ENCODE measurements at regions not wholly inside any gene's neighbourhood (a gene's known extent, or its start where the extent isn't known, plus 50 kb on each side); places are given as distances from the start of the nearest gene placed in this dataset.
"Not testable (repeated sequence)": the region's sequence is repeated elsewhere in the genome, so short reads cannot be mapped to it uniquely, and the experiment has no call there.

GRCh38 chr2:58466804-58467203 lies 225.7 kb upstream of the FANCL start:
- Histone ChIP-seq H3K4me3 (ENCODE audit: low read length in 2 of 2) (no peak overlapping the region), H3K4me1 (ENCODE audit: control insufficient read depth, insufficient read depth, low read length) (no peaks in the 10 kb centered on the region), H3K27me3 (ENCODE audit: control insufficient read depth in 1 of 2, insufficient read depth in 2 of 2, low read length in 2 of 2) (no peaks in the 10 kb centered on the region), H3K36me3 (ENCODE audit: control insufficient read depth in 2 of 2, insufficient read depth in 2 of 2, low read length in 2 of 2) (no peaks in the 10 kb centered on the region), H3K9ac (ENCODE audit: low read length in 2 of 2) (no peak overlapping the region), H3K27ac (ENCODE audit: low read length) (no peak overlapping the region), H3K9me3 (ENCODE audit: control insufficient read depth in 2 of 2, low read length in 2 of 2) (no peaks in the 10 kb centered on the region)

DNA sequence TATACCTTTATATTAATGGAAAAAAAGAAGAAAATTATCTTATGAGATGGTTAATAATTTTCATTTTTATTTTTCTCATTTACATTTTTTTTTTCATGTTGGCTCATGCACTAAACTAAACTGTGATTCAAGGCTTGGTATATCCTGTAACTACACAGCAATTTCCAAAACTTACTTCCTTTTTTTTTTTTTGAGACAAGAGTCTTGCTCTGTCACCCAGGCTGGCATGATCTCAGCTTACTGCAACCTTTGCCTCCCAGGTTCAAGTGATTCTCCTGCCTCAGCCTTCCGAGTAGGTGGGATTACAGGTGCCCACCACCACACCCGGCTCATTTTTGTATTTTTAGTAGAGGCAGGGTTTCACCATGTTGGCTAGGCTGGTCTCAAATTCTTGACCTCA lies 224.9 kb upstream of the FANCL start:
- H3K36me3 ChIP-seq (ENCODE audit: control insufficient read depth in 2 of 2, insufficient read depth in 2 of 2, low read length in 2 of 2); H3K9me3 ChIP-seq (ENCODE audit: control insufficient read depth in 2 of 2, low read length in 2 of 2); H3K27ac ChIP-seq (ENCODE audit: low read length); H3K4me3 ChIP-seq (ENCODE audit: low read length in 2 of 2); H3K27me3 ChIP-seq (ENCODE audit: control insufficient read depth in 1 of 2, insufficient read depth in 2 of 2, low read length in 2 of 2); H3K9ac ChIP-seq (ENCODE audit: low read length in 2 of 2); H3K4me1 ChIP-seq (ENCODE audit: control insufficient read depth, insufficient read depth, low read length): not testable (repeated sequence)

GRCh38 chr2:58460670-58461069 lies 219.5 kb upstream of the FANCL start:
- Histone ChIP-seq H3K4me1 (ENCODE audit: control insufficient read depth, insufficient read depth, low read length) (no peaks in the 10 kb centered on the region), H3K9me3 (ENCODE audit: control insufficient read depth in 2 of 2, low read length in 2 of 2) (no peaks in the 10 kb centered on the region), H3K27me3 (ENCODE audit: control insufficient read depth in 1 of 2, insufficient read depth in 2 of 2, low read length in 2 of 2) (no peaks in the 10 kb centered on the region), H3K36me3 (ENCODE audit: control insufficient read depth in 2 of 2, insufficient read depth in 2 of 2, low read length in 2 of 2) (no peaks in the 10 kb centered on the region), H3K4me3 (ENCODE audit: low read length in 2 of 2) (no peak overlapping the region), H3K27ac (ENCODE audit: low read length) (no peak overlapping the region), H3K9ac (ENCODE audit: low read length in 2 of 2) (no peak overlapping the region)

DNA sequence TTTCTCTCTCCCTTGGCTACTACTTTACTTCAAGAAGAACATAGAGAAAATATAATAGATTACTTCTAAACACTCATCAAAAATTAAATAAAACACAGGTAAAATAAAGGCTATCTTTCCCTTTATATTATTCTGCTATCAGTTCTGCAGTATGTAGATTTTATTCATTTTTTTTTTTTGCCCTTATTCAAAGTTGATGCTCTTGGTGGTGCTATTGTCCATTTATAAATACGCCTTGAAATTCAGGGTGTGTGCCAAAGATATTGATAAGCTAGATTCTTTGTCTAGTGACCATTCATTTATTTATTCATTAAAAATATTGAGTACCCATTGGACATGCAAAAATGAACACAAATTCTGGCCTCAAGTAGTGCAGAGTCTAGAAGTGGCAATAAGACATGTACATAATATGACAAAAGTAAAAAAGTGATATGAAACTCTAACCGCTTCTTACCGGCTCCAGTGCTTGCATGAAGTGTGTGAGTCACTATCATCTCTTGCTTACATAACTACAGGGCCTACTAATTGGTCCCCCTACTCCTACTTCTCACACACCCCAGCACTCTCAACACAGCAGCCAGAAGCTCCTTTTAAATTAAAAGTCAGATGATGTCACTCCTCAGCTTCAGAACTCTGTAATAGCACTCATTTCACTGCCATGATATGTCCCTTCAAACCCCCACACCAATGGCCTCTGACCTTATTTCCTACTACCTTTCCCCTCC lies 208.3 kb upstream of the FANCL start:
- Histone ChIP-seq H3K27me3 (ENCODE audit: control insufficient read depth in 1 of 2, insufficient read depth in 2 of 2, low read length in 2 of 2) (no peaks in the 10 kb centered on the region), H3K36me3 (ENCODE audit: control insufficient read depth in 2 of 2, insufficient read depth in 2 of 2, low read length in 2 of 2) (no peaks in the 10 kb centered on the region), H3K9ac (ENCODE audit: low read length in 2 of 2) (no peak overlapping the region), H3K4me1 (ENCODE audit: control insufficient read depth, insufficient read depth, low read length) (no peaks in the 10 kb centered on the region), H3K27ac (ENCODE audit: low read length) (no peak overlapping the region), H3K4me3 (ENCODE audit: low read length in 2 of 2) (no peak overlapping the region), H3K9me3 (ENCODE audit: control insufficient read depth in 2 of 2, low read length in 2 of 2) (no peaks in the 10 kb centered on the region)

GRCh38 chr2:58448845-58449244 lies 207.7 kb upstream of the FANCL start:
- Histone ChIP-seq H3K9ac (ENCODE audit: low read length in 2 of 2) (no peak overlapping the region), H3K9me3 (ENCODE audit: control insufficient read depth in 2 of 2, low read length in 2 of 2) (no peaks in the 10 kb centered on the region), H3K4me3 (ENCODE audit: low read length in 2 of 2) (no peak overlapping the region), H3K36me3 (ENCODE audit: control insufficient read depth in 2 of 2, insufficient read depth in 2 of 2, low read length in 2 of 2) (no peaks in the 10 kb centered on the region), H3K27ac (ENCODE audit: low read length) (no peak overlapping the region), H3K4me1 (ENCODE audit: control insufficient read depth, insufficient read depth, low read length) (no peaks in the 10 kb centered on the region), H3K27me3 (ENCODE audit: control insufficient read depth in 1 of 2, insufficient read depth in 2 of 2, low read length in 2 of 2) (no peaks in the 10 kb centered on the region)

GRCh38 chr2:58448065-58448507 lies 207.0 kb upstream of the FANCL start:
- Histone ChIP-seq H3K4me3 (ENCODE audit: low read length in 2 of 2) (no peak overlapping the region), H3K27ac (ENCODE audit: low read length) (no peak overlapping the region), H3K9ac (ENCODE audit: low read length in 2 of 2) (no peak overlapping the region), H3K27me3 (ENCODE audit: control insufficient read depth in 1 of 2, insufficient read depth in 2 of 2, low read length in 2 of 2) (no peaks in the 10 kb centered on the region), H3K36me3 (ENCODE audit: control insufficient read depth in 2 of 2, insufficient read depth in 2 of 2, low read length in 2 of 2) (no peaks in the 10 kb centered on the region), H3K9me3 (ENCODE audit: control insufficient read depth in 2 of 2, low read length in 2 of 2) (no peaks in the 10 kb centered on the region), H3K4me1 (ENCODE audit: control insufficient read depth, insufficient read depth, low read length) (no peaks in the 10 kb centered on the region)

GRCh38 chr2:58447586-58447985 lies 206.5 kb upstream of the FANCL start:
- no peaks in the 10 kb centered on the region for H3K27me3 ChIP-seq (ENCODE audit: control insufficient read depth in 1 of 2, insufficient read depth in 2 of 2, low read length in 2 of 2)
- H3K36me3 ChIP-seq (ENCODE audit: control insufficient read depth in 2 of 2, insufficient read depth in 2 of 2, low read length in 2 of 2) = no peaks in the 10 kb centered on the region
- no peaks in the 10 kb centered on the region for H3K9me3 ChIP-seq (ENCODE audit: control insufficient read depth in 2 of 2, low read length in 2 of 2)
- no peak overlapping the region for H3K27ac ChIP-seq (ENCODE audit: low read length)
- no peak overlapping the region for H3K9ac ChIP-seq (ENCODE audit: low read length in 2 of 2)
- no peak overlapping the region for H3K4me3 ChIP-seq (ENCODE audit: low read length in 2 of 2)
- H3K4me1 ChIP-seq (ENCODE audit: control insufficient read depth, insufficient read depth, low read length) = no peaks in the 10 kb centered on the region

GRCh38 chr2:58441643-58442042 lies 200.5 kb upstream of the FANCL start:
- H3K4me3 ChIP-seq (ENCODE audit: low read length in 2 of 2) = no peak overlapping the region
- no peak overlapping the region for H3K9ac ChIP-seq (ENCODE audit: low read length in 2 of 2)
- H3K27ac ChIP-seq (ENCODE audit: low read length) = no peak overlapping the region
- H3K4me1 ChIP-seq (ENCODE audit: control insufficient read depth, insufficient read depth, low read length) = no peaks in the 10 kb centered on the region
- H3K36me3 ChIP-seq (ENCODE audit: control insufficient read depth in 2 of 2, insufficient read depth in 2 of 2, low read length in 2 of 2) = no peaks in the 10 kb centered on the region
- H3K27me3 ChIP-seq (ENCODE audit: control insufficient read depth in 1 of 2, insufficient read depth in 2 of 2, low read length in 2 of 2) = no peaks in the 10 kb centered on the region
- H3K9me3 ChIP-seq (ENCODE audit: control insufficient read depth in 2 of 2, low read length in 2 of 2) = no peaks in the 10 kb centered on the region

- no peaks in the 10 kb centered on the region for H3K36me3 ChIP-seq (ENCODE audit: control insufficient read depth in 2 of 2, insufficient read depth in 2 of 2, low read length in 2 of 2)
- no peak overlapping the region for H3K4me3 ChIP-seq (ENCODE audit: low read length in 2 of 2)
- no peaks in the 10 kb centered on the region for H3K4me1 ChIP-seq (ENCODE audit: control insufficient read depth, insufficient read depth, low read length)
- no peaks in the 10 kb centered on the region for H3K27me3 ChIP-seq (ENCODE audit: control insufficient read depth in 1 of 2, insufficient read depth in 2 of 2, low read length in 2 of 2)
- H3K9ac ChIP-seq (ENCODE audit: low read length in 2 of 2) = no peak overlapping the region
- no peak overlapping the region for H3K27ac ChIP-seq (ENCODE audit: low read length)
- no peaks in the 10 kb centered on the region for H3K9me3 ChIP-seq (ENCODE audit: control insufficient read depth in 2 of 2, low read length in 2 of 2)
These were observed 195.7 kb upstream of the FANCL start for GRCh38 chr2:58436872-58437271.

DNA sequence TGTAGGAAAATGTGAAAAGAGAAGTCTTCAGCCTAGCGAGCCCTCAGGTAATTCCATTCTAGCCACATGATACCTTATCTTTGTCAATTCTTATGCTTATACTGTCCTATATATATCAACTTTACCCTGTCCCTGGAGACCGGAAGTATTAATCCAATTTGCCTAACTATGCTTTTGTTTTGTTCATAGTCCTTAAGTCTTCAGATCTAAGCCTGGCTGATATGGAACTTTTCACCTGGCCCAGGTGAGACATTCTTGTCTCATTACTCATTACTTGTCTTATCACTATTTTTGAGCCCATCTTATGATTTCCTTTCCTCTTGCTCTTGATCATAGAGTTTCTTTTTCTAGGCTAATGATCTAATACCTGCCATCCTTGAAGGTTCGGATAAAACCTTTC lies 194.1 kb upstream of the FANCL start:
- no peak overlapping the region for H3K27ac ChIP-seq (ENCODE audit: low read length)
- no peaks in the 10 kb centered on the region for H3K36me3 ChIP-seq (ENCODE audit: control insufficient read depth in 2 of 2, insufficient read depth in 2 of 2, low read length in 2 of 2)
- H3K4me1 ChIP-seq (ENCODE audit: control insufficient read depth, insufficient read depth, low read length) = no peaks in the 10 kb centered on the region
- no peak overlapping the region for H3K4me3 ChIP-seq (ENCODE audit: low read length in 2 of 2)
- H3K27me3 ChIP-seq (ENCODE audit: control insufficient read depth in 1 of 2, insufficient read depth in 2 of 2, low read length in 2 of 2) = no peaks in the 10 kb centered on the region
- H3K9ac ChIP-seq (ENCODE audit: low read length in 2 of 2) = no peak overlapping the region
- no peaks in the 10 kb centered on the region for H3K9me3 ChIP-seq (ENCODE audit: control insufficient read depth in 2 of 2, low read length in 2 of 2)

DNA sequence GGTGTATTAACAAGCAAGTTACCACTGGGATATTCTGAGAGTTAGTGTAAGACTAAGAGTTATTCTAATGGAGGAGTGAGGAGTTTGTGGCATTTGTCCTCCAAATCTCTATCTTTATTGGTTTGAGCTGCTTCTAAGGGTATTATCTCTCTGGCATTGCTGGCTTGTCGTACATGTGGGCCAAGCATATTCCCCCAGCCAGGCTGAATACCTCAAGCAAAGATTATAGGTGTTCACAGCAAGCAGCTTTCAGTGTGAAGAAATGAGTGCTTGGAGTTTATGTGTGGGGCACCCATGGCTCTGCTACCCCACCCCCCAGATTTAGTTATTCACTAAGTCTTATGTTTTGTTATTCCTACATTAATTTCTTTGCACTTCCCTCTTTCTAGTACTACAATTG lies 193.6 kb upstream of the FANCL start:
- Histone ChIP-seq H3K4me1 (ENCODE audit: control insufficient read depth, insufficient read depth, low read length) (no peaks in the 10 kb centered on the region), H3K9me3 (ENCODE audit: control insufficient read depth in 2 of 2, low read length in 2 of 2) (no peaks in the 10 kb centered on the region), H3K27me3 (ENCODE audit: control insufficient read depth in 1 of 2, insufficient read depth in 2 of 2, low read length in 2 of 2) (no peaks in the 10 kb centered on the region), H3K4me3 (ENCODE audit: low read length in 2 of 2) (no peak overlapping the region), H3K36me3 (ENCODE audit: control insufficient read depth in 2 of 2, insufficient read depth in 2 of 2, low read length in 2 of 2) (no peaks in the 10 kb centered on the region), H3K9ac (ENCODE audit: low read length in 2 of 2) (no peak overlapping the region), H3K27ac (ENCODE audit: low read length) (no peak overlapping the region)
